ENCODE measurements at regions not wholly inside any gene's neighbourhood (a gene's known extent, or its start where the extent isn't known, plus 50 kb on each side); places are given as distances from the start of the nearest gene placed in this dataset.

DNA sequence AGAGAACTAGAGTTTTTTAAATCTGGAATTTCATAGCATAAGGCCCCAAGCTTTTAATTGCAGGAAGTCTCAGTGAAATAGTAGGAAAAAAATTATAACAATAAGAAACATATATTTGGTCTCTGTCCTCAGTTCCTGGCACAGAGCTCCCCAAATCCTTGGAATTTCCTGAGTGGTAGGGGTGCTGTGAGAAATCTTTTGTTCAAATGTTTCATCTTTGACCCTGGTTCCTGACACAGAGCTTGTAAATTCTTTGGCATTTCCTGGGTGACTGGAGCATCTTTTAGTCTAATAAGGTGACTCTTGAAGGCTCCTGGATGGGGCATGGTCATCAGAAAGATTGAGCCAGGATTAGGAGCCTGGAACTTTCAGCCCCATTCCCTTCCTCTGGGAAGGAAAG lies 225.7 kb upstream of the AJAP1 start:
- DNase-seq (ENCODE audit: low spot score), result no peak

DNA sequence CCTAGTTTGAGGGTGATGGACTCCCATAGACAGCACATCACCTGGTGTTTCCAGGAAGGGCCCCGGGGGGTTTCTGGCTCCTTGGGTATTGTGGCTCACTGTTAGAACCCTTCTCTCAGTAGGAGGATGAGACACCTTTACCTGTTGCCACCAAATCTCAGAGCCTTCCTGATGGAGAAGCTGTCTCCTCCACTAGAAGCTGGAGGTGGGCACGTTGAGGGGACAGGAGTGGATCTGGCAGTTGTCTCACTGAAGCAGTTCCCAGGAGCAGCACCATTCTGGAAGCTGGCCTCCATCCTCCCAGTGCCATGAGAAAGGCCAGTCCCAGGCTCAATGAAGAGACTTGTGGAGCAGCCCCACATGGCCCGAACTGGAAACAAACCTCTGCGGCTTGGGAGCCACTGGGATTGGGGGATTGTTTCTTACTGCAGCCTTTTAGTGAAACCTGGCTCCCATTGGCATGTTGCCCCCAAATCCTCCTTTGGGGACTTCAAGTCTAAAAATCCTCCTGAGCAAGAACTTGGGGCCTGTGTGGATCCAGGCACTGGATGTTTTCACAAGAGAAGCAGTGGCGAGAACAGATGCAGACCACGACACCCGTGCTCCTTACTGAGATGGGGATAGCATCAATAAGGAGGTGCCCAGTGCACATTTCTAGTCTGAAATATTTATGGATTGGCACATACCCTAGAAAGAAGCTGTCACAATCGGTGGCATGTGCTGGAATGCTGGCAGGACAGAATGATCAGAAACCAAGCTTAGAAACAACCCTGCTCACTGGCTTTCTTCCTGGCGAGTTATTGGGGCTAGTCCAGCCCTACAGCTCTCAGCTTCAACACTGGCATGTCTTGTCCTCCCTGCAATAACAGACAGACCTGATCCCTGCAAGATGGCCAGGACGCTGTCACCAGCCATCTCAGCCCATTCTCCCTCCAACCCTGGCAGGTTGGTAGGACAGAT lies 223.7 kb upstream of the AJAP1 start:
- DNase-seq (ENCODE audit: low spot score), result no peak

DNA sequence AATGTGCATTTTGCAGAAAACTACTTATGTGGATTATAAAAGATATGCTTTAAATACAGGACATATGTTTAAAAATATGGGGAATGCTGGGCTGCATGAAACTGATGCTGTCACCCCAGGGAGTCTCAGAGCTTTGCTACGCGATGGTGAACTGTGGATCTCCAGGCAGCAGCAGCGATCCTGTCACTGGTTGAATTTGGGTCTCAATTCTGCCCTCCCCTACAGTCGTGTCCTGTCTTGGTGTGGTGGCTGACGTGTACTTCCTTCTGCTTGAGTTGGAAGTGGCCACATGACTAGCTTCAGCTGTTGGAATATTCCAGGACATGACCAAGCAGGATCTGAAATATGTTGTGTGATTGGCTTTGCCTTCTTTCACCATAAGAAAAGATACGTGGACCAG lies 222.9 kb upstream of the AJAP1 start:
- DNase-seq (ENCODE audit: low spot score), result no peak

DNA sequence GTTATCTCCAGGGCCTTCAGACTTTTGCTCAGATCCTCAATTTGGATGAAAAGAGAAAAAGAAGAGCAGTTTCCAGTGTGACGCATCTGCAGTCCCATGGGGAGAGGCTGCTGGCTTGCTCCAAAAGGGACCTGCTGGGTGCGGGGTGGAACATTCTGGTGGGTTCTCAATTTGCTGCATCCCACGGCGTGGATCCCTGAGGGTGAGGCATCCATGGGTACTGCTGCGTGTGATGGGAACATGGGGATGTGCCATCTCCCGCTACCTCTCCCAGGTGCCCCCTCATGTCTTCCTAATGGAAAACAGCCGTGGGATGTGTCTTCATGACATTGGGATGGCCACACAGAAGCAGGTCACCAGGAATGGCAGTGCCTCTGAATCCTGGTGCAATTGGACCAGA lies 221.3 kb upstream of the AJAP1 start:
- no peak for DNase-seq (ENCODE audit: low spot score)

DNA sequence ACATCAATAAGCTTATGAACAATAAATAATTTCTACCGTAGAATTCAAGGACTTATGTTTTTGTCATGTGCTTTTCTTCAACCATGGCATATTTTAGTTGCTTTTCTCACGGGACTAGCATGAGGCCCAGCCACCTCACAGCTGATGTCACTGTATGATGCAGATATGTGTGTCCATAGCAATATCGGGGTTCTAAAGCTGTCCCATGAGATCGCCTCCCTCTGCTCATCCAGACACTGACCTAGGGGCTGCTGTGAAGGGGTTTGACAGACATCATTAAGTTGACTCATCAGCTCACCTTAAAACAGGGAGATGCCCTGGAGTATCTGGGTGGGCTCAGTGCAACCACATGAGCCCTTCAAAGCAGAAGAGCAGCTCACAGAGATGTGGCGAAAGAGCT lies 210.3 kb upstream of the AJAP1 start:
- no peak for DNase-seq (ENCODE audit: low spot score)

DNA sequence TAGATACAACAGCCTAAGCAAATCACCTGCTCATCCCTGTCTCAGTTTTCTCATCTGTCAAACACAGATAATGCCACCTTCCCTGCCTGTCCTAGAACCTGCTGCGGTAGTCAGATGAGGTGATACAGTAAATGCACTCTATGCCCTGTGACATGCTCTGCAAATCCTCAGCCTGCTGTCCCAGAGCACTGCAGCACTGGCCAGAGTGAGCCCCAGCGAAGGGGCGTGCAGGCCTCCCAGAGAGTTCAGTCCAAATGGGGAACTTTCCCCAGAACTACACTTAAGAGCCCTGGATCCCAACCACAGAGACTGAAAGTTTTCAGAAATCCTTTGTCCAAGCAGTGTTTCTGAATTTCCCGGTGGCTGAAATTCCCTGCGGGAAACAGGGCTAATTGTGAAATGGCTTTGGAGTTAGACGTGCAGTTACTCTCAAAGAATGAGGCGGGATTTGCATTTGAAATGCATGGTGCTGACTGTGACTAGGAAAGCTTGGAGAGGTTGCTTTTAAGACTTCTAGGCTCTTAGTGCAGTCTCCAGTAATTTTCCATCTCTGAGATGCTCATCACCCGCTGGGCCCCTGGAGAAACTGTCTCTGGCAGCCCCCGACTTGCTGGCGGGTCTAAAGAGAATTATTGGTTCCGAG lies 206.5 kb upstream of the AJAP1 start:
- no peak for DNase-seq (ENCODE audit: low spot score)

DNA sequence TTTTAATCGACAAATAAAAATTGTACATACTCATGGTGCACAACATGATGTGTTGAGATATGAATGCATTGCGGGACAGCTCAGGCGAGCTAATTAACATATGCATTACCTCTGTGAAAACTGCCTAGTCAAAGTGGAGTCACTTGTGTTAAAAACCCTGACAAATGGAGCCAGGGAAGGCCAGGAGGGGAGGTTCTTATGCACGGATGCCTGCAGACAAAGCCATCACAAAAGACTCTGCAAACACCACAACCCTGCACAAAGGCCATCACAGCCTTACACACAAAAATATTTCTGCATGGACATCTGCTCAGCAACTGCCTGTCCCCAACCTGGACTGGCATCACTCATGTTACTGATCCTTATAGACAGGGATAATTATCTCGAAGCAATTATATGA lies 204.4 kb upstream of the AJAP1 start:
- no peak for DNase-seq (ENCODE audit: low spot score)

DNA sequence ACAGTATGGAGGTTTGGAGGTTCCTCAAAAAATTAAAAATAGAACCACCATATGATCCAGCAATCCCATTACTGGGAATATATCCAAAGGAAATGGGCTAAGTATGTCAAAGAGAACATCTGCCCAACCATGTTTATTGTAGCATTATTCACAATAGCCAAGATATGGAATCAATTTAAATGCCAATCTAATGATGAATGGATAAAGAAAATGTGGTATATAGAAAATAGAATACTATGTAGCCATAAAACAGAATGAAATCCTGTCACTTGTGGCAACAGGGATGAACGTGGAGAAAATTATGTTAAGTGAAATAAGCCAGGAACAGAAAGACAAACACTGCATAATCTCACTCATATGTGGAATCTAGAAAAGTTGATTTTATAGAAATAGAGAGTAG lies 201.7 kb upstream of the AJAP1 start:
- DNase-seq (ENCODE audit: low spot score), result no peak

DNA sequence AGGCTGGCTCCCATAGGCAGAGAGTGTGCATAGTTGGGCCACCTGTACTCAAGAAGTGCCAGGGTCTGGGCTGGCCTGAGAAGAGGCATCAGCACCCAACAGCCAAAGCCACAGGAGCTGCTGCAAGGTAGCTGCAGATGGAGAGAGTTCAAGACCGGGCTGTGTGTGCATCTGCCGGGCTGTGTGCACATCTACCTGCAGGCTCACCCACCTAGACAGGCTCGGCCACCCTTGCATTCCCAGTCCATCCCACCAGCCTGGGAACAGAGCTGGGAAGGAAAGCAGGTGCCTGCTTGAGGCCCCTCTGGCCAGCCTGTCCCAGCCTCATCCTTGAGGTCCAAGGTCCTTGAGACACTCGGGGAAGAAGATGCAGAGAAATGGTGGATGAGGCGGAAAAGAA lies 194.4 kb upstream of the AJAP1 start:
- DNase-seq (ENCODE audit: low spot score), result no peak

DNA sequence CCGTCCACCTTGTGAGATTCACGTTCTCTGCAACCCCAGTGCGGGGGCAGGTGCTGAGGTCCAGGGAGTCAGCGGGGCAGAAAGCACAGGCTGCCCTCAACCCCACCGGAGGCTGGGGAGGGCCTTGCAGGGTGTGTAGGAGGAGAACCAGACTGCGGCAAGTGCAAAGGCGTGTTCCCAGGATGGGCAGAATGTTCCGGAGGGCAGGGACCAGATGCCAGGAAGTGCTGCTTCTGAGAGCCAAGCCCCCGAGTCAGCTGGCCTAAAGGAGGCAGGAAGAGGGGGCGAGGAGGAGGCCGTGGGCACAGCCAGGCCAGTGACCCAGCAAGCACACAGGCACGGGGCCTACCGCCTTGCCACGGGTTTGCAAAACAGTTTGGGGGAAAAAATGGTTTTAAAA lies 193.8 kb upstream of the AJAP1 start:
- DNase-seq (ENCODE audit: low spot score), result no peak

DNA sequence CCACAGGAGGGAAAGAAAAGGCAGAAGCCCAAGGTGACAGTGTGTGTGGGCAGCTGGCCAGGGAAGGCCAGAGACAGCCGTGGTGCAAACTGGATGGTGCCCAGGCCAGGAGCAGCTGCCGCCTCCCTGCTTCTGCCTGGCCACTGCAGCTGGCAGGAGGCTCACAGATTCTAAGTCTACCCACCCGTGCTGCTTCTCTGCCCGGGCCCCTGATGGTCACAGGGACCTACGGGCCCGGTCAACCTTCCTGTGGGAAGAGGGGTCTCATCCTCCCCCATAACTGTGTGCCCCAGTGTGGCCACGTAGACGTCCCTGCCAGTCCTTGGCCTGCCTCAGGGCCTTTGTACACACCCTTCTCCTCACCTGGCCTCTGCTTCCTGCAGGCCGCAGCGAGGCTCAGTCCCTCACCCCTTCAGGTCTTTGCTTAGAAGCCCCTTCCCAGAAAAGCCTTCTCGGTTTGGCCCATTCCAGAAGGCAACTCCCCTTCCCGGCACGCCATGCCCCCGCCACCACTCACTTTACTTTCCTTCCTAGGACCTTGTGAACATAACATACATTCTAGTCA lies 192.6 kb upstream of the AJAP1 start:
- DNase-seq (ENCODE audit: low spot score), result no peak

DNA sequence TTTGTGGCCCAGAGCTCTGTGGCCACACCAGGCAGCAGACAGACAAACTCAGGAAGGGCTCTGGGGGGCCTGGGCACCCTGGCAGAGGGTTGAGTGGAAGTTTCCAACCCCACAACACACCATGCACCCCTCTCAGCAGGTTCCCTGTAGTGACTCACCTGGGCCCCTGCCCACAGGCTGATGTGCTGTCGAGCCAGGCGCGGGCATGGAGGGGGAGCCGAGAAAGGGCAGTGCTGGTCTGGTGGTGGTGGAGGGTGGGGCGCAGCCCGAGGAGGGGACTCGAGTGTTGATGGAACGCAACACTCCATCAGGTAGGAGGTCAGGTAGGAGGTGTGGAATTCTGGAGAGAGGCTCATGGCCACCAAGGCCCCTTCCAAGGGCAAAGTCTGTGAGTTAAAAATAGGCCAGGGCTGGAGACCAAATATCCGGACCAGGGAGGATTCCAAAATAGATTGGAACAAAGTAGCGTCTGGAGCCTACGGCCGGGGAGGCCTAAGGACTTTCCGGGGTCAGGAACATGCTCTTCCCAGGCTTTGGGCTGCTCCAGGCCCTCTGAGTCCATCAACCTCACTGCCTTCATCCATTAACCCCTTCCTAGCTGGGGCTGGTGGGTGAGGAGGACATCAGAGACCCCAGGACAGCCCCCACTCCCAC lies 191.5 kb upstream of the AJAP1 start:
- DNase-seq (ENCODE audit: low spot score), result no peak

DNA sequence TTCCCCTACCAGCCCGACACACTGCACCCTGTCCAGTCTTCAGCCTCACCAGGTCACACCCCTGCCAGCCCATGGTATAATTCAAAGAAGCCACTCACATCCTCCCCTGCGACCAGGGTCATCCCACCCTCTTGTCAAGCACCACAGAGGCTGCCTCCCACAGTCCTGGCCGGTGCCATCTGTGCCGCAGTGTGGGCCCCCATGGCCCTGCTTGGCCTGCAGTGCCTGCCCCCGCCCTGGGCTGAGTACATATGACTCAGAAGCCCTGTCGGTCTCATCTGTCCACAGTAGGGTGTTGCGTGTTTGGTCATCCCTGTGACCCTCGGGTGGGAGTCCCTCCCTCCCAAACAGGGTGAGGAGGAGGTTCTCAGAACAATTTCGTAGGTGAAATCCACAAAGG lies 190.8 kb upstream of the AJAP1 start:
- no peak for DNase-seq (ENCODE audit: low spot score)

DNA sequence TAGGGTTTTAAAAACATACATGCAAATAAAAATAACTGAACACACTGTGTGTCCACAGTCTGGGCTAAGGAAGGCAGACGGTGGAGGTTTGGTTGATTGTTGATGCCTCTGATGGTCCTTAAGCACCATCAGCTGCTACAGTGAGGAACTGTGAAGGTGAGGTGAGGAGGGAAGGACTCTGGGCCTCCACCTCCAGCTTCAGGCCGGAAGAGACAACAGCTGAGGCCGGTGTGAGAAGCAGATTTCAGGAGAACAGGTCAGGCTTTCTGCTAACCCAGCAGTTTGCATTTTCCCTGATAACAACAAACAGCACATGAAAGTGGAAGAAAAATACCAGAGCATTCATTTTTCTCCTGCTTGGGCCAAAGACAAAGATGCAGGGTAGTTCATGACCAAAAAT lies 189.9 kb upstream of the AJAP1 start:
- no peak for DNase-seq (ENCODE audit: low spot score)

DNA sequence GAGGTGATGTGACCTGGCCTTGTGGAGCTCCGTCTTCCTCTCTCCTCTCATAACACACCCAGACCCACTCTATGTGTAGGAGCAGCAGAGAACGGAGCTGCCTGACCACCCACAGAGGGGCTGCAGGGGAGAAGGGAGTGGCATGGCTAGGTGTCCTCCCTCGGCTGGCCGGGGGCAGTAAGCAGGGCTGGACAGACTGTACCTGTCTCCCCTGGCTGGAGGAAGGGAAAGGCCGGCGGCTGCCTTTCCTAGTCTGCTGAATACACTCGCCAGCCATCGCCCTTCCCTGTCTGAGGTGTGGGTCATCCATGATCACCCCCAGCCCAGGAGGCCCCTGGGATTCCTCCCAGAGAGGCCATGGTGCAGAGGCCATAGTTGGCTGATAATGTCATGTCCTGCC lies 187.2 kb upstream of the AJAP1 start:
- no peak for DNase-seq (ENCODE audit: low spot score)

DNA sequence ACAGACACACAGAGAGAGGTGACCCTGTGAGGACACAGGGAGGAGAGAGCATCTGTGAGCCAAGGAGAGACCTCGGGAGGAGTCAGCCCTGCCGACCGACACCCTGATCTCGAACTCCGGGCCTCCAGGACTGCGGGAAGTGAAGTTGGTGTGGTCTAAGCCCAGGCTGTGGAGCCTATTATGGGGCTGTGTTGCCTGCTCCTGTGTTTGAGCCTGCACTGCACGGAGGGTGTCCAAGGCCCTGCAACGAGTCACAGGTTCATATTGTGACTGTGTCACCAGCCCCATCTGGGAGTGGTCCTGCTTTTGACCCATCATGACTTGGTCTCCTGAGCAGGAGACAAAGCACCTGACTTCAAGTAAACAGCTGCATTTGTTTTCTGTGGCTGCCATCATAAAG lies 186.0 kb upstream of the AJAP1 start:
- no peak for DNase-seq (ENCODE audit: low spot score)

DNA sequence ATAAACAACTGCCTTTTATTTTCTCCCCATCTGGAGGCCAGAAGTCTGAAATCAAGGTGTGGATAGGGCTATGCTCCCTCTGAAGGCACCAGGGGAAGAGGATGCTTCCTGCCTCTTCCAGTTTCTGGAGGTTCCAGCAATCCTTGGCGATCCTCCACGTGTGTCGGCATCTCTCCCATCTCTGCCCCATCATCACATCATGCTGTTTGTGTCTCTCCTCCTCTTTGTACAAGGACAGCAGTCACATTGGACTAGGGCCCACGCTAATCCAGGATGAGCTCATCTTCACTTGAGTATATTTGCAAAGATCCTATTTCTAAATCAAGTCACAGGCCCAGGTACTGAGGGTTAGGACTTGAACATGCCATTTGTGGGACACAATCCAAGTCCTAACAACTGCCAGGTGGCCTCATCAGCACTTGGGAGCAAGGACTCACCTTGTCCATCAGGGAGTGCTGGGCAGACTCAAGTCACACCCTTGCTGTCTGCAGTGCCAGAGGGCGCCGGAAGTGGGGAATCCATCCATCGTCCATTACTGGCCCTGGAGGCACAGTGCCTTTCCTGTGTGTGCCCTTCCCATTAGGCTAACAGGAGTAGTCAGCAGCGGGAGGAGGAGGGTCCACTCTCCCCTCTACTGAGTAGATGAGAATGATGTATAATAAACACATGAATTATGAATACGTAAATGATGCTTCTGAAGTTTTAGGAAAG lies 185.4 kb upstream of the AJAP1 start:
- DNase-seq (ENCODE audit: low spot score), result no peak

DNA sequence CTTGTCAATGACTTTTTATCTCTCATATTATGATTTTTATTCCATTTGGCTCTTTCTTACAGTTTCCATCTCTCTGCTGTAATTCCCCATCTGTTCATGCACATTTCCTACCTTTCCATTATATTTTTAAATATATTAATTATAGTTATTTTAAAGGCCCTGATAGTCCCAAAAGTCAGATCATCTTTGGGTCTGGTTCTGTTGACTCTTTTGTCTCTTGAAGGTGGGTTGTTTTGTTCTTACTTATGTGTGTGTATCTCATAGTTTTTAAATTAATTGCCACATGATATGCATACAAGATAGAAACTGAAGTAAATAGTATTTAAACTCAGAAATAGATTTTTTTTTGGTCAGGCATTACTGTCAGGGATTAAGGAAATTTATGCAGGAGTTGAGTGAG lies 178.0 kb upstream of the AJAP1 start:
- DNase-seq (ENCODE audit: low spot score), result no peak

DNA sequence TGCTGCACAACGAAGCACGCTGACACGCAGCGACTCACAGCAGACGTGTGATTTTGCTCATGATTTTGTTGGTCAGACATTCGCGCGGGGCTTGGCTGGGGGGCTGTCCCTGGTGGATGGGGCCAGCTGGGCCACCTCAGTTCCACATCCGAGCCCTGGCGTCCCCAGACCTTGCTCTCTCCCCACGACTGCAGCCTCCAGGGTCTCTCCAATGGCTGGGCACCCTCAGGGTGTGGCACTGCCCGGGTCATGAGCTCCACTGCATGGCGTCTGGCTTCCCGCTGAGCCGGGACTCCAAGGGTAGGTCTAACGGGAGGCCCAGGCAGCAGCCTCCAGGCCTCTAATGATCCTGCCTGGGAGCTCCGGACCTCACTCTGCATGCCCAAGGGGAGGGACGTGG lies 173.0 kb upstream of the AJAP1 start:
- DNase-seq (ENCODE audit: low spot score), result no peak

DNA sequence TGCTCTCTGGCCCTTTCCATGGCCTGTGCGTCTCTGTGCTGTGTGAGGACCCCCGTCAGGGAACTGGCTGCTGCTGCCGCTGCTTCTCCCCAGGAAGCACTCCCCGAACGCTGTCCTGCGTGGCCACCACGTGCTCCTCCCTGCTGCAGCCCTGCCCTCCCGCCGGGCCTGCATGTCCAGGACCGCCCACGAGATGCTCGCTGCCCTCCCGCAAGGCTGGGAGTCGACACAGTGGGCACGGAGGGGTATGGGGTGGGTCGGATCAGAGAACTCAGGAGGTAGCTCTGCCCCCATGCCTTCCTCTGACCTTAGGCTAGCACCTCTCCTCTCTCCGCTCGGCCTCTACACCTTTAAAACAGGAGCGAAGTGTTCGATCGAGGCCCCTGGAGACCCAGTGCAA lies 171.9 kb upstream of the AJAP1 start:
- no peak for DNase-seq (ENCODE audit: low spot score)

DNA sequence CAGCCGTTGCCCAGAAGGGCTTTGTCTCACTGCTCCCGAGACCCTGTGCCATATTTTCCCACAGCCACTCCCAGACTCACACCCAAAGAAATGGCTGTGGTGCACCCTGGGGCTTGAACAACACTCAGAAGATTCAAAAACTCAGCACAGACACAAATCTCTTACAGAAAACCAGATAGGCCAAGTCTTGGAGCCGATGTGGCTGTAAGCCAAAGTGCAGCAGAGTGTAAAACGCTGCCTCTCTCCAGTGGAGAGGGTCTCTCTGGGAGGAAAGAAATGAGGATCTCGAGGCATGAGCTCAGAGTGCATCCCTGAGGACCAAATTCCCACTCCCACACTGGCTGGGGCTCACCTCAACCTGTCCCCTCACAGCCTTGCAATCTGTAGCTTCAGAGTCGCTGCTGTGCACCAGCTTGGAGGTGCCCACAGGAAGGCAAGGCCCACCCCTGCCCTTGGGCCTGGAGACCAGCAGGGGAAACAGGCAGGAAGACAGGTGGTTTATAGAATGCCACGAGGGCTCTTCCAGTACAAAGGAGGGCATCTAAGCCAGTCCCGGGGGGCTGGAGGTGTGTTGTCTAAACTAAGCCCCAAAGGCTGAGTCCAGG lies 171.3 kb upstream of the AJAP1 start:
- no peak for DNase-seq (ENCODE audit: low spot score)

DNA sequence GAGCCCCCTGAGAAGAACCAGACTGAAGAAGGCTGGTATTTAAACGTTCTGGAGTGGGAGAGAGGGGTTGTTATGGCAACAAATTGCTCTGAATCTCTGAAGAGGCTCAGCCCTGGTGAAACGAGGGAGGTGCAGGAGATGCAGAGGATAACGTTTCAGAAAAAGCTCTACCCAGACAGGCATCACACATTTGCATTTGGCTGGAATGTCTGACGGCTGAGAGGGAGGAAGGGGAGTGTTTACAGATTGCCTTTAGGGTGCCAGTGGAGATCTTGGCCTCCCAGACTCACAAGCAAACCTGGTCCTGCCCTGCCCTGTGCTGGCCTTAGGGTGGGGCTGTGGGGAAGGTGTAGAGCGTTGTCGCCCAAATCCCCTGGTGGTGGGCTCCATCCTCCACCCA lies 169.0 kb upstream of the AJAP1 start:
- no peak for DNase-seq (ENCODE audit: low spot score)
